K562 (cell line): ENCODE measurements at regions not wholly inside any gene's neighbourhood (a gene's known extent, or its start where the extent isn't known, plus 50 kb on each side); places are given as distances from the start of the nearest gene placed in this dataset.

Experiments used
- CBFB ChIP-seq: sonication (generic); formaldehyde crosslinking; IDR thresholded peaks from 2 replicates; pipeline ENCODE4 v1.4.0; 2020; ENCODE audit warnings: mild to moderate bottlenecking, missing genetic modification reagents
- CBX5 ChIP-seq: IDR thresholded peaks from 2 replicates; pipeline ENCODE4 v1.6.1; 2014; ENCODE audit warnings: low read depth, borderline replicate concordance
- EP300 ChIP-seq: IDR thresholded peaks from 2 replicates; pipeline ENCODE4 v1.6.1; 2012; ENCODE audit warnings: low read length, improper control_type of control experiment
- JUN ChIP-seq, 2 experiments: sonication (generic) in 1 of 2; formaldehyde crosslinking in 1 of 2; IDR thresholded peaks; 2 replicates each; pipeline versions ENCODE4 v1.6.1 to v1.8.0; 2012 to 2022; ENCODE audit warnings: borderline replicate concordance in 2 of 2, mild to moderate bottlenecking in 2 of 2, improper control_type of control experiment in 1 of 2, low read depth in 1 of 2, low read length in 1 of 2, missing genetic modification reagents in 1 of 2
- JUNB ChIP-seq: fragments of 450-650 bp; formaldehyde crosslinking; conservative IDR thresholded peaks from 2 replicates; pipeline ENCODE4 v1.4.0; 2020; ENCODE audit warnings: mild to moderate bottlenecking
- L3MBTL2 ChIP-seq: fragments of 450-650 bp; IDR thresholded peaks from 2 replicates; pipeline ENCODE4 v1.6.1; 2016; ENCODE audit warnings: mild to moderate bottlenecking, moderate library complexity
- POLR2AphosphoS5 ChIP-seq: IDR thresholded peaks from 2 replicates; pipeline ENCODE4 v1.6.1; 2011; ENCODE audit warnings: mild to moderate bottlenecking, low read depth, low read length, moderate library complexity; ENCODE audit not compliant: control insufficient read depth, insufficient read depth
- TCF3 ChIP-seq: sonication (generic); formaldehyde crosslinking; IDR thresholded peaks from 2 replicates; pipeline ENCODE4 v1.4.0; 2020; ENCODE audit warnings: mild to moderate bottlenecking, missing genetic modification reagents
- TEAD4 ChIP-seq, 2 experiments: sonication (generic) in 1 of 2; formaldehyde crosslinking in 1 of 2; IDR thresholded peaks; 2 replicates each; pipeline versions ENCODE4 v1.6.1 to v1.8.0; 2012 to 2022; ENCODE audit warnings: borderline replicate concordance in 1 of 2, inconsistent platforms in 1 of 2, low read length in 1 of 2, mild to moderate bottlenecking in 1 of 2, missing genetic modification reagents in 1 of 2
- ZNF668 ChIP-seq: fragments of 250-450 bp; sonication (Bioruptor Pico); IDR thresholded peaks from 2 replicates; pipeline ENCODE4 v1.8.0; 2022; ENCODE audit warnings: mild to moderate bottlenecking, inconsistent platforms
- TF ChIP-seq, protein P1 (sequence below), 3 experiments: IDR thresholded peaks in 2 of 3; conservative IDR thresholded peaks in 1 of 3; 2 replicates each; pipeline ENCODE4 v1.5.1; 2011 to 2012; ENCODE audit warnings: low read length in 3 of 3, mild to moderate bottlenecking in 3 of 3, control low read depth in 2 of 3, improper control_type of control experiment in 1 of 3, inconsistent platforms in 1 of 3, low read depth in 1 of 3, mixed read lengths in 1 of 3, moderate library complexity in 1 of 3; ENCODE audit not compliant: insufficient read depth in 2 of 3
- TF ChIP-seq, protein P2 (sequence below): sonication (generic); formaldehyde crosslinking; IDR thresholded peaks from 2 replicates; pipeline ENCODE4 v1.8.0; 2022; ENCODE audit warnings: mild to moderate bottlenecking, missing genetic modification reagents
- TF ChIP-seq, protein P3 (sequence below), 2 experiments: fragments of 450-650 bp in 1 of 2; IDR thresholded peaks; 2 replicates each; pipeline ENCODE4 v1.6.1; 2011 to 2017; ENCODE audit warnings: low read depth in 2 of 2, antibody characterized with exemption in 1 of 2, borderline replicate concordance in 1 of 2, low read length in 1 of 2, mild to moderate bottlenecking in 1 of 2, mixed read lengths in 1 of 2; ENCODE audit not compliant: control insufficient read depth in 1 of 2

DNA sequence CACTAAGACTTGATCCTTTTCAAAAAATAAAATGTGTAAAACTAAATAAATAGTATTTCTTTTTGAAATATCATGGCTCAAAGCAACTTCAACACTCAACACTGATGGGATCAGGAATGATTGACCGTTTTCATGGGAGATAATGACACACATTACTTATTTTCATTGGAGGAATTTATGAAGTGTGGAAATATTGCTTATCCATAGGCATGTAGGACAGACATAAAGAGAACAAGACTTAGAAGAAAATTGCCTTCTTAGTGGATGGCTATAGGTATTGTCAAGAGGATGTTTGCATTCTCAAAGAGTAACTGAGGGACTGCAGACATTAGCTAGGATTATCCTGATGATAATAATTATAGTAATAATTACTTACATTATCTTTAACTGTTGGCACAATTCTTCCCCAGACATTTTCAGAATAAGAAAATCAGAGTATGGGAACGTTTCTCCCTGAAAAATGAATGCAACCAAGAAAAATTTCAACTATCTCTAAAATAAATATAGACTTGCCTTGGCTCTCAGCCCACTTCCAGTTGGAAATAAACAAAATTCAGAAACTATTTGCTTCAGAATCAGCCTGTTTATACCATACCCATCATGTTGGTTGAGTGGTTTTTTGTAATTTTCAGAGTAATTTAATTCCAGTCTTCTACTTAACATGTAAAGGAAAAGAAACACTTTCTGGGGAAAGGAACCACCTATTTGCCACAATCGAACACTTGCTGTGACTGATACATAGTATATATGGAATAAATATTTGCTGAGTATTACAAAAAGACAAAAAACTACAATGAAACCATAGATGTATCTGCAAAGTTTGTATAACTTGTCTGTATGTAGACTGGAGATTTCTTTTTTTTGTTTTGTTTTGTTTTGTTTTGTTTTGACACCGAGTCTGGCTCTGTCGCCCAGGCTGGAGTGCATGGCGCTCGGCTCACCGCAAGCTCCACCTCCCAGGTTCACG lies 165.7 kb downstream of the TMX3 start:
- TF ChIP-seq JUN (IDR thresholded peaks at IDR 0.05; ENCODE audit: borderline replicate concordance, low read depth, low read length) (no peak), JUN (CRISPR knock-in tag; IDR thresholded peaks at IDR 0.05; ENCODE audit: borderline replicate concordance) (no peak), ZNF668 (CRISPR knock-in tag) (no peak), L3MBTL2 (no peak), CBX5 (no peak), TCF3 (CRISPR knock-in tag) (no peak), EP300 (no peak), POLR2AphosphoS5 (no peak), JUNB (no peak), TEAD4 (IDR thresholded peaks at IDR 0.05; ENCODE audit: low read length) (no peak), TEAD4 (CRISPR knock-in tag; IDR thresholded peaks at IDR 0.05; ENCODE audit: borderline replicate concordance) (no peak), CBFB (CRISPR knock-in tag) (no peak)
- TF ChIP-seq, protein P1, sequence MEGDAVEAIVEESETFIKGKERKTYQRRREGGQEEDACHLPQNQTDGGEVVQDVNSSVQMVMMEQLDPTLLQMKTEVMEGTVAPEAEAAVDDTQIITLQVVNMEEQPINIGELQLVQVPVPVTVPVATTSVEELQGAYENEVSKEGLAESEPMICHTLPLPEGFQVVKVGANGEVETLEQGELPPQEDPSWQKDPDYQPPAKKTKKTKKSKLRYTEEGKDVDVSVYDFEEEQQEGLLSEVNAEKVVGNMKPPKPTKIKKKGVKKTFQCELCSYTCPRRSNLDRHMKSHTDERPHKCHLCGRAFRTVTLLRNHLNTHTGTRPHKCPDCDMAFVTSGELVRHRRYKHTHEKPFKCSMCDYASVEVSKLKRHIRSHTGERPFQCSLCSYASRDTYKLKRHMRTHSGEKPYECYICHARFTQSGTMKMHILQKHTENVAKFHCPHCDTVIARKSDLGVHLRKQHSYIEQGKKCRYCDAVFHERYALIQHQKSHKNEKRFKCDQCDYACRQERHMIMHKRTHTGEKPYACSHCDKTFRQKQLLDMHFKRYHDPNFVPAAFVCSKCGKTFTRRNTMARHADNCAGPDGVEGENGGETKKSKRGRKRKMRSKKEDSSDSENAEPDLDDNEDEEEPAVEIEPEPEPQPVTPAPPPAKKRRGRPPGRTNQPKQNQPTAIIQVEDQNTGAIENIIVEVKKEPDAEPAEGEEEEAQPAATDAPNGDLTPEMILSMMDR (IDR thresholded peaks at IDR 0.05 in 2 of 3, conservative IDR thresholded peaks at IDR 0.05 in 1 of 3; ENCODE audit: insufficient read depth in 2 of 3, low read depth in 1 of 3, low read length in 3 of 3): no peak
- TF ChIP-seq, protein P2, sequence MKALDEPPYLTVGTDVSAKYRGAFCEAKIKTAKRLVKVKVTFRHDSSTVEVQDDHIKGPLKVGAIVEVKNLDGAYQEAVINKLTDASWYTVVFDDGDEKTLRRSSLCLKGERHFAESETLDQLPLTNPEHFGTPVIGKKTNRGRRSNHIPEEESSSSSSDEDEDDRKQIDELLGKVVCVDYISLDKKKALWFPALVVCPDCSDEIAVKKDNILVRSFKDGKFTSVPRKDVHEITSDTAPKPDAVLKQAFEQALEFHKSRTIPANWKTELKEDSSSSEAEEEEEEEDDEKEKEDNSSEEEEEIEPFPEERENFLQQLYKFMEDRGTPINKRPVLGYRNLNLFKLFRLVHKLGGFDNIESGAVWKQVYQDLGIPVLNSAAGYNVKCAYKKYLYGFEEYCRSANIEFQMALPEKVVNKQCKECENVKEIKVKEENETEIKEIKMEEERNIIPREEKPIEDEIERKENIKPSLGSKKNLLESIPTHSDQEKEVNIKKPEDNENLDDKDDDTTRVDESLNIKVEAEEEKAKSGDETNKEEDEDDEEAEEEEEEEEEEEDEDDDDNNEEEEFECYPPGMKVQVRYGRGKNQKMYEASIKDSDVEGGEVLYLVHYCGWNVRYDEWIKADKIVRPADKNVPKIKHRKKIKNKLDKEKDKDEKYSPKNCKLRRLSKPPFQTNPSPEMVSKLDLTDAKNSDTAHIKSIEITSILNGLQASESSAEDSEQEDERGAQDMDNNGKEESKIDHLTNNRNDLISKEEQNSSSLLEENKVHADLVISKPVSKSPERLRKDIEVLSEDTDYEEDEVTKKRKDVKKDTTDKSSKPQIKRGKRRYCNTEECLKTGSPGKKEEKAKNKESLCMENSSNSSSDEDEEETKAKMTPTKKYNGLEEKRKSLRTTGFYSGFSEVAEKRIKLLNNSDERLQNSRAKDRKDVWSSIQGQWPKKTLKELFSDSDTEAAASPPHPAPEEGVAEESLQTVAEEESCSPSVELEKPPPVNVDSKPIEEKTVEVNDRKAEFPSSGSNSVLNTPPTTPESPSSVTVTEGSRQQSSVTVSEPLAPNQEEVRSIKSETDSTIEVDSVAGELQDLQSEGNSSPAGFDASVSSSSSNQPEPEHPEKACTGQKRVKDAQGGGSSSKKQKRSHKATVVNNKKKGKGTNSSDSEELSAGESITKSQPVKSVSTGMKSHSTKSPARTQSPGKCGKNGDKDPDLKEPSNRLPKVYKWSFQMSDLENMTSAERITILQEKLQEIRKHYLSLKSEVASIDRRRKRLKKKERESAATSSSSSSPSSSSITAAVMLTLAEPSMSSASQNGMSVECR (CRISPR knock-in tag): no peak
- TF ChIP-seq, protein P3, sequence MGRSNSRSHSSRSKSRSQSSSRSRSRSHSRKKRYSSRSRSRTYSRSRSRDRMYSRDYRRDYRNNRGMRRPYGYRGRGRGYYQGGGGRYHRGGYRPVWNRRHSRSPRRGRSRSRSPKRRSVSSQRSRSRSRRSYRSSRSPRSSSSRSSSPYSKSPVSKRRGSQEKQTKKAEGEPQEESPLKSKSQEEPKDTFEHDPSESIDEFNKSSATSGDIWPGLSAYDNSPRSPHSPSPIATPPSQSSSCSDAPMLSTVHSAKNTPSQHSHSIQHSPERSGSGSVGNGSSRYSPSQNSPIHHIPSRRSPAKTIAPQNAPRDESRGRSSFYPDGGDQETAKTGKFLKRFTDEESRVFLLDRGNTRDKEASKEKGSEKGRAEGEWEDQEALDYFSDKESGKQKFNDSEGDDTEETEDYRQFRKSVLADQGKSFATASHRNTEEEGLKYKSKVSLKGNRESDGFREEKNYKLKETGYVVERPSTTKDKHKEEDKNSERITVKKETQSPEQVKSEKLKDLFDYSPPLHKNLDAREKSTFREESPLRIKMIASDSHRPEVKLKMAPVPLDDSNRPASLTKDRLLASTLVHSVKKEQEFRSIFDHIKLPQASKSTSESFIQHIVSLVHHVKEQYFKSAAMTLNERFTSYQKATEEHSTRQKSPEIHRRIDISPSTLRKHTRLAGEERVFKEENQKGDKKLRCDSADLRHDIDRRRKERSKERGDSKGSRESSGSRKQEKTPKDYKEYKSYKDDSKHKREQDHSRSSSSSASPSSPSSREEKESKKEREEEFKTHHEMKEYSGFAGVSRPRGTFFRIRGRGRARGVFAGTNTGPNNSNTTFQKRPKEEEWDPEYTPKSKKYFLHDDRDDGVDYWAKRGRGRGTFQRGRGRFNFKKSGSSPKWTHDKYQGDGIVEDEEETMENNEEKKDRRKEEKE (IDR thresholded peaks at IDR 0.05; ENCODE audit: borderline replicate concordance in 1 of 2, control insufficient read depth in 1 of 2, low read depth in 2 of 2, low read length in 1 of 2): no peak
